Activated T-helper 2 cell treated with anti-CD3 and anti-CD28 coated beads, Interferon-gamma antibody, Interleukin-2, Interleukin-4, amounts not matched to agents 10 μg/mL and 5 μg/mL and 100 μg/mL, durations not matched to agents 14 hours and 24 hours and 36 hours (primary cell): ENCODE measurements at regions not wholly inside any gene's neighbourhood (a gene's known extent, or its start where the extent isn't known, plus 50 kb on each side); places are given as distances from the start of the nearest gene placed in this dataset.

Experiments used
- DNase-seq: peaks from one replicate; pipeline ENCODE4 v3.0.0; 2021; ENCODE audit warnings: low spot score
- H3K27ac Mint-ChIP-seq: one replicate; pipeline ENCODE4 v1.8.0; 2021; ENCODE audit warnings: mixed read lengths
- H3K27me3 Mint-ChIP-seq: one replicate; pipeline ENCODE4 v1.8.0; 2021; ENCODE audit warnings: low read depth, mixed read lengths
- H3K36me3 Mint-ChIP-seq: one replicate; pipeline ENCODE4 v1.8.0; 2021; ENCODE audit warnings: low read depth, mixed read lengths
- H3K4me1 Mint-ChIP-seq: one replicate; pipeline ENCODE4 v1.8.0; 2021; ENCODE audit warnings: low read depth, mixed read lengths
- H3K4me3 Mint-ChIP-seq: one replicate; pipeline ENCODE4 v1.8.0; 2021; ENCODE audit warnings: low read depth, mild to moderate bottlenecking, moderate library complexity, mixed read lengths
- H3K9me3 Mint-ChIP-seq: one replicate; pipeline ENCODE4 v1.8.0; 2021; ENCODE audit warnings: mixed read lengths
- intact Hi-C: fragments of 100-400 bp; cut with micrococcal nuclease; formaldehyde crosslinking; loops from one replicate; pipeline ENCODE4 v1.15.1; 2023

DNA sequence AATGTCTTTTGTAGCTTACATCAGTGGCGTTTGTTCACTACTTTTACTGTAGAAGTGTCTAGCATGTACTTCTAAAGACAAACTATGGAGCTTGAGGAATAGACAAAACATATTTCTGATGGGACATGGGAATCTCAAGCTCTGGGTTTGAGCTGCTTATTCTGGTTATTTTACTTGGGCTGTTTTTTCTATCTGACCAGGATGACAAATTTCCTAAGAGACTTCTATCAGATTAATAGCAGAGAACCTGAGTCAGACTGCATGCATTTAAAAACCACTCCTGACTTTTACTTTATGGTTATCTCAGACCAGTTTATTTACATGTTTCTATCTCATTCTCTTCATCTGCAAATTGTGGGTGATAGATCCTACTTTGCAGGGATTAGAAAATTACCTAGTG, 1282.3 kb upstream of the GJE1 start:
- intact Hi-C loops, result no loop called here
- H3K27me3 Mint-ChIP-seq, result no peaks in the 10 kb centered on the region
- no peaks in the 10 kb centered on the region for H3K36me3 Mint-ChIP-seq
- H3K4me1 Mint-ChIP-seq, result no peaks in the 10 kb centered on the region
- H3K4me3 Mint-ChIP-seq, result no peak overlapping the region
- no peak overlapping the region for H3K27ac Mint-ChIP-seq
- no peak for DNase-seq
- H3K9me3 Mint-ChIP-seq, result no peaks in the 10 kb centered on the region

DNA sequence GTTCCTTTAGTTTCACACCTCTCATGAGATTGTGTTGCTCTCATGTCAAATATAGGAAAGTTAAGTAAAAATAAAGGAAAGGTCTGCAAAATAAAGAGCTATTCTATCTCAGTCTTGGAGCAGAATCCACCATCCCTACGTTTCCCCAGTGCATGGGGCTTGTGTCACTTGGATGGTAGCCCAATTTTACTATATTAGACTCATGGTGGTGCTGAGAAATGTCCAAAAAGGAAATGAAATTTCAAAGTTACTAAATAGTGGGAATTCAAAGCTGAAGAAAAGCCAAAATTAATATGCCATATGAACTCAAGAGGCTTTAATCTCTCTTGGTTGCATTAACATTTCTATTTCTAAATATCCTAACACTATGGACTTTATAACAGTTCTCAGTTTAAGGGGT, 1283.3 kb upstream of the GJE1 start:
- H3K9me3 Mint-ChIP-seq, result no peaks in the 10 kb centered on the region
- no peak for DNase-seq
- H3K4me1 Mint-ChIP-seq, result no peaks in the 10 kb centered on the region
- no peak overlapping the region for H3K4me3 Mint-ChIP-seq
- intact Hi-C loops, result no loop called here
- H3K36me3 Mint-ChIP-seq, result no peaks in the 10 kb centered on the region
- H3K27ac Mint-ChIP-seq, result no peak overlapping the region
- H3K27me3 Mint-ChIP-seq, result no peaks in the 10 kb centered on the region

DNA sequence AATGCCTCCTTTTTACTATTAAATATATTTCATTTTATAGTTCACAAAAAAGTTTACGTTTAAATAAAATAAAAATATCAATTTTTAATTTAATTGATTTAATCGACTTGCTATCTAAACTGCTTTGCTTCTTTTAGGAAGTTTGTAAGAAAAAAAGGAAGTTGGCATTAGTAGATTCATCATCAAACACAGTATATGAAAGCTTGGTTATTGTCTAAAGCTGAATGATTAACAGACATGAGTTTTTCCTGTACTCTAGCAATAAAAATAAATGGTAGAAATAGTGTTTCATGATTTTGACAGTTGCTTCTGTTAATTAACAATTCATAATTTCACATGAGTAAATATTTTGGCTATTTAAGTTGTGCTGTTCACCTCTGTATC, 1285.5 kb upstream of the GJE1 start:
- Mint-ChIP-seq H3K27me3 (no peaks in the 10 kb centered on the region), H3K36me3 (no peaks in the 10 kb centered on the region), H3K4me1 (no peaks in the 10 kb centered on the region), H3K27ac (no peak overlapping the region), H3K4me3 (no peak overlapping the region), H3K9me3 (no peaks in the 10 kb centered on the region)
- intact Hi-C loops, result no loop called here
- DNase-seq, result no peak

DNA sequence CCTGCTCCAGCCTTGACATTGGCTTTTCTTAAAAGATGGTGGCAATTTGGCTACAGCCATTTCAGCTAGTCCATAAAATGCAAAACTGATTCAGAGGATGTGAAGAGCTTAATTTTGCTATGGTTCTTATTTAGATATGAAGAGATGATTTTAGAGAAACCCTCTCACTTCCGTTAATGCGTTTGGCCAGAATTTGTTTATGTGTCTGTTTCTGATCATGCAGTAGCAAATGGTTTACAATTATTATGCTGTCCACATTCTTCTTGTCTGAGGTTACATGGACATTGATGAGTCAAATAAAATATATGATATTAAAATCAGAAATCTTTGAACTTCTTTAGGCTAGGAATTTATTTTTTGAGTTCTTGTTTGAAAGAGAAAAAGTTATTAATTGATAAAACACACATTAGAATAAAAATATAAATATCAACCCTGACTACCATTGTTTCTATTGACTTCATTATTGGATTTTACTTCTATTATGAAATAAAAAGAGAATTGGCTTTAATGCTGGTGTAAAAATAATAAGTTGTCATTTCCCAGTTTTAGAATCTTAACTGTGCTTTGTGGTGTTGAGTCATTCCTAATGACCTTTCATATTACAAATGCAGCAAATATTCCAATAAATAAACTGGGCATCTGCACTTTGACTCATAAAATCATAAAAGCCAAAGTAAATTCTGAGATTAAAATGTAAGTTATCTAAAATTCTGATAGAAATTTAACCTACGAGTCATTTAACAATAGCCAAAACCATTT, 1286.0 kb upstream of the GJE1 start:
- intact Hi-C loops, result no loop called here

DNA sequence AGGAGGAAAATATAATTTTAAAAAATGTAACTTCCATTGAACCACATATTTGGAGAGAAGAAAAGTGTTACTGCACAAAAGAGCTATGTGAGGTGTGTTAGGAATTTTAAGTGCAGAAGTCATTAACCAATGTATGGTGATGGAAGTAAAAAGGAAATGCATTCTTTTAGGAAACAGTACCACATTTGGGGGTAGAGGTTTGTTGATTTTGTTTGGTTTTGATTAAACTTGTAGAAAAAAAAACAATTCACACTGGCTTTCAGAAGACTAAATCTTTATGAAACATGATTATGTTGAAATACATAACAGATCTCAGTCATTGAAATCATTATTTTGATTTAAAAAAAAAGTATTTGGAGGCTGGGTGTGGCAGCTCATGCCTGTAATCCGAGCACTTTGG, 1287.0 kb upstream of the GJE1 start:
- Mint-ChIP-seq H3K27ac (no peak overlapping the region), H3K27me3 (no peaks in the 10 kb centered on the region)
- intact Hi-C loops, result no loop called here

More for the DNA sequence above, 1286.0 kb upstream of the GJE1 start:
- H3K36me3 Mint-ChIP-seq, result no peaks in the 10 kb centered on the region
- H3K9me3 Mint-ChIP-seq, result no peaks in the 10 kb centered on the region
- H3K4me1 Mint-ChIP-seq, result no peaks in the 10 kb centered on the region
- H3K4me3 Mint-ChIP-seq, result no peak overlapping the region
- DNase-seq, result no peak
- no peak overlapping the region for H3K27ac Mint-ChIP-seq
- H3K27me3 Mint-ChIP-seq, result no peaks in the 10 kb centered on the region

DNA sequence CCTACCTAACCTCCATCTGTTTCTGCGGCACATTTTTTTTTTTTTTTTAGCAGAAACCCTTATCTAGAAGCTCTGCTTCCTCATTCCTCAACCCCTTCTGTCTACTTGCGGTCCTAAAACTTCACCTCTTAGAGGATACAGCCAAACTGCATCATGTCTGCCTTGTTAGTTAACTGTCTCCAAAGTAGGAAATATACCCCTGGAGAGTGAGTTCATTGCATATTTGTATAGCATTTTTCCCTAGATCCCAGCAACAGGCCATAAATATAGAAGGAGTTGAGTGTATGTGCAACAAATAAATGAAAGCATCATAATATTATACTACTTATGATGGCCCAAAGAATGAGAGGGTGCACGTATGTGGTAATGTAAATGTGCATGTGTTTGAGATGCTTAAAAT, 1288.6 kb upstream of the GJE1 start:
- intact Hi-C loops, result no loop called here
- Mint-ChIP-seq H3K36me3 (no peaks in the 10 kb centered on the region), H3K27ac (no peak overlapping the region), H3K4me3 (no peak overlapping the region), H3K4me1 (no peaks in the 10 kb centered on the region), H3K27me3 (no peaks in the 10 kb centered on the region), H3K9me3 (no peaks in the 10 kb centered on the region)
- DNase-seq, result no peak

More for the DNA sequence above, 1287.0 kb upstream of the GJE1 start:
- H3K4me3 Mint-ChIP-seq, result no peak overlapping the region
- no peaks in the 10 kb centered on the region for H3K36me3 Mint-ChIP-seq
- no peak for DNase-seq
- H3K4me1 Mint-ChIP-seq, result no peaks in the 10 kb centered on the region
- H3K9me3 Mint-ChIP-seq, result no peaks in the 10 kb centered on the region

DNA sequence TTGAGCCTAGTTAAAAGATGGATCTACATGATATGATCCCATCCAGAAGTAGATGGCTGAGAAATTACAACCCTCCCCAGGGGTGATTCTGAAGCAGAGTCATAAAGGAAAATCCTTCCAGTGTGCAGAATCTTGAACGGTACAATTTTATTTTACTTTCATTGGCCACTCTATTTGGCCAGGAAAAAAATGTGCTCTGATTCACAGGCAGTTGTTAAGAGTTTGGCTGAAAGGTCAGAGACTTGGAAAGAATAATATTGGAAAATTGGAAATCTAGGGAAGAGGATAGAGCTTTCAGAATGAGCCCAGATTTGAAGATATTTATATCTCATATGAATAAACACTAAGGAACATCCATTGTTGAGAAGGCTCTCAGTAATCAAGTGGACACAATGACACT, 1299.3 kb upstream of the GJE1 start:
- H3K27ac Mint-ChIP-seq, result no peak overlapping the region
- H3K36me3 Mint-ChIP-seq, result no peaks in the 10 kb centered on the region
- intact Hi-C loops, result no loop called here
- no peaks in the 10 kb centered on the region for H3K27me3 Mint-ChIP-seq
- no peak for DNase-seq
- no peaks in the 10 kb centered on the region for H3K9me3 Mint-ChIP-seq
- no peaks in the 10 kb centered on the region for H3K4me1 Mint-ChIP-seq
- H3K4me3 Mint-ChIP-seq, result no peak overlapping the region

DNA sequence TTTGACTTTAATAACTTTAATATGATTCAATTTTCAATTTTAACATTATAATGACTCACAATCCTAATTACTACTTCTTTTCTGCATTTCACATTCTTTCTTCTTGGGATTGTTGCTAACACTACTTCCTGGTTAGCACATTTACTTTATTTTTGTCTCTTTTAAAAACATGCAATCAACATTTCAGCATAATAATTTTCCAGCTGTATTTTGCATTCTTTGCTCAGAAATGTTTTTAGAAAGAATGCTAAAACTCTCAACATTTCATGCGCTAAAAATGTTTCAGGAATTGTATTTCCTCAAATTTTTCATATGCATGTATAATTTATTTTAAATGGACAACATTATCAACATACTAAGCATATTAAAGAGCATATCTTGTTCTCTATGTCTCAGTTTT, 1302.1 kb upstream of the GJE1 start:
- no peak overlapping the region for H3K4me3 Mint-ChIP-seq
- DNase-seq, result no peak
- no peaks in the 10 kb centered on the region for H3K27me3 Mint-ChIP-seq
- no peaks in the 10 kb centered on the region for H3K4me1 Mint-ChIP-seq
- no peaks in the 10 kb centered on the region for H3K36me3 Mint-ChIP-seq
- H3K27ac Mint-ChIP-seq, result no peak overlapping the region
- H3K9me3 Mint-ChIP-seq, result no peaks in the 10 kb centered on the region
- intact Hi-C loops, result no loop called here

DNA sequence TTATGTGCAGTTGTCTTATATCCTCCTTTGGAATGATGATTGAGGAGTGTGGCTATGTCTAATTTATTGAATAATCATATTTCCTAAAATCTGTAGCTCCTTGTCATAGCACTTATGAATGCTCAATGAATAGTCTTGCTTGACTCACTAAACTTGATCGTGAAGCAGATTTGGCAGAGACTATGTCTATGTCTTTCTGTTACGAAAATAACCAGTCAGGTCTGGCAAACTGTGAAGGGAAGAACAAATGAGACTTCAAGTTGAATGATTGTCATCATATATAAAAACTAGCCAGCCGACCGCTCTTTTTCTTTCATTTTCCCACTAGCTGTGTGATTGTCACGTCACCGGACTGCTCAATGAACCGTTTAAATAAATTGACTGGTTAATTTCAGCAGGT, 1303.9 kb upstream of the GJE1 start:
- Mint-ChIP-seq H3K9me3 (no peaks in the 10 kb centered on the region), H3K4me1 (no peaks in the 10 kb centered on the region), H3K4me3 (no peak overlapping the region), H3K27me3 (peaks cover under 1% of the 10 kb centered on the region), H3K36me3 (no peaks in the 10 kb centered on the region), H3K27ac (no peak overlapping the region)
- intact Hi-C loops, result no loop called here
- DNase-seq, result no peak

DNA sequence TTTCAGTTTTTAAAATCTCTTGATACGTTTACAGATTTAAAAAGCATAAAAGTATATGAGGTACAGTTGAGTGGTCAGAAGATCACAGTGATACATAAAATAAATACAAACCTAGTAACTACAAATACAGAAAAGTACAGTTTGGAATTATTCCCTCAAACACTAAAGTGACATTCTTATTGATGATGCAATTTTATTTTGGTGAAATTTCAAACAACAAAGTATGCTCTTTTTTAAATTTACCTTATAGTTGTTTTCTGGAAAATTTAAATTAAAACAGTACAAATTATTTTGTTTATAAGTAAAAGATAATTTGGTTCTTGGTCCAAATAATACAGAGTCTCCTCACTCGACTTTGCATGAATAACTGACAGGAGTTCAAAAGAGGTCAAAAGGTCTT, 1305.1 kb upstream of the GJE1 start:
- H3K9me3 Mint-ChIP-seq, result no peaks in the 10 kb centered on the region
- H3K27ac Mint-ChIP-seq, result no peak overlapping the region
- intact Hi-C loops, result no loop called here
- H3K36me3 Mint-ChIP-seq, result no peaks in the 10 kb centered on the region
- no peak for DNase-seq
- H3K4me1 Mint-ChIP-seq, result no peaks in the 10 kb centered on the region
- peaks cover 2% of the 10 kb centered on the region for H3K27me3 Mint-ChIP-seq
- no peak overlapping the region for H3K4me3 Mint-ChIP-seq

DNA sequence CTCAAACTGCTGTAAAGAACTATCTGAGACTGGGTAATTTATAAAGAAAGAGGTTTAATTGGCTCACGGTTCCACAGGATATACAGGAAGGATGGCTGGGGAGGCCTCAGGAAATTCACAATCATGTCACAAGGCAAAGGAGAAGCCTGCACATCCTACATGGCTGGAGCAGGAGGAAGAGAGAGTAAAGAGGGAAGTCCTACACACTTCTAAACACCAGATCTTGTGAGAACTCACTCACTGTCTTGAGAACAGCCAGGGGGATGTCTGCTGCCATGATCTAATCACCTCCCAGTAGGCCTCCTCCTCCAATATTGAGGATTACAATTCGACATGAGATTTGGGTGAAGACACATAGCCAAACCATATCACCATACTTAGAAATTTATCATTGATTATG, 1307.0 kb upstream of the GJE1 start:
- intact Hi-C loops, result no loop called here
- Mint-ChIP-seq H3K9me3 (no peaks in the 10 kb centered on the region), H3K27ac (no peak overlapping the region), H3K36me3 (no peaks in the 10 kb centered on the region), H3K4me3 (no peak overlapping the region), H3K4me1 (no peaks in the 10 kb centered on the region), H3K27me3 (peaks cover 4% of the 10 kb centered on the region)
- no peak for DNase-seq

DNA sequence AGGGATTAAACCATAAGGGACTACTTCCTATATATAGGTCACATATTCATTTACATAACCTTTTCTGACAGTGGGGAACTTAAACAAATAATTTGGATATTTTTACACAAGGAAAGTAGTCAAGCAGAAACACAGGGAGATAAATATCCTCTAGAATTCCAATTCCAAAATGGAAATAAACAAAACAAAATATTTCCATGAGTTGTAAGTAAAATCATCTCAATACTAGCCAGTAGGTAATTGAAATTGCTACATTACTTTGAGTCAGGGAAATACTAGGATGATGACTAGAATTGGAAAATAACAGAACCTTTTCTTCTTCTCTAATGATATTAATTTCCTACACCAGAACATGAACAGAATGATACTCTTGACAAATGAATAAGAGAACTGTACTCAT, 1308.1 kb upstream of the GJE1 start:
- no peaks in the 10 kb centered on the region for H3K4me1 Mint-ChIP-seq
- intact Hi-C loops, result no loop called here
- H3K27me3 Mint-ChIP-seq, result peaks cover 4% of the 10 kb centered on the region
- H3K36me3 Mint-ChIP-seq, result no peaks in the 10 kb centered on the region
- H3K9me3 Mint-ChIP-seq, result no peaks in the 10 kb centered on the region
- DNase-seq, result no peak
- no peak overlapping the region for H3K27ac Mint-ChIP-seq
- no peak overlapping the region for H3K4me3 Mint-ChIP-seq

DNA sequence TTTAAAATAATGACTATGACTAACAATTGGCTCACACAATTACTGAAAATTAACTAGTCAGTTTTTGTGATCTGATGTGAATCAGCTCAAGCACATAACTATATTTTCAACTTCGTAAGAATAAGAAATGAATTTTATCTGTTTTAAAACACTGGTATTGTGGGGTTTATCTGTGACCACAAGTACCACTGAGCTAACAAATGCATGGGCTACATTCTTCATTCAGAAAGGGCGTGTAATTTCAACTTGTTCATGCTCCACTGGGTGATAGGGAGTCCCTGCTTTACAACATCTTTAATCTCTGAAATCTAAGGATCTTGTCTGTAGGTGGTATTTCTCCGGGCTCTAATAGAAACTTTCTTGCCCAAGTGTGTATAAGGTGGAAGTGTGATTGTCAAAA, 1311.5 kb upstream of the GJE1 start:
- DNase-seq, result no peak
- no peaks in the 10 kb centered on the region for H3K36me3 Mint-ChIP-seq
- intact Hi-C loops, result no loop called here
- no peaks in the 10 kb centered on the region for H3K4me1 Mint-ChIP-seq
- peaks cover 4% of the 10 kb centered on the region for H3K27me3 Mint-ChIP-seq
- H3K4me3 Mint-ChIP-seq, result no peak overlapping the region
- H3K9me3 Mint-ChIP-seq, result no peaks in the 10 kb centered on the region
- no peak overlapping the region for H3K27ac Mint-ChIP-seq

DNA sequence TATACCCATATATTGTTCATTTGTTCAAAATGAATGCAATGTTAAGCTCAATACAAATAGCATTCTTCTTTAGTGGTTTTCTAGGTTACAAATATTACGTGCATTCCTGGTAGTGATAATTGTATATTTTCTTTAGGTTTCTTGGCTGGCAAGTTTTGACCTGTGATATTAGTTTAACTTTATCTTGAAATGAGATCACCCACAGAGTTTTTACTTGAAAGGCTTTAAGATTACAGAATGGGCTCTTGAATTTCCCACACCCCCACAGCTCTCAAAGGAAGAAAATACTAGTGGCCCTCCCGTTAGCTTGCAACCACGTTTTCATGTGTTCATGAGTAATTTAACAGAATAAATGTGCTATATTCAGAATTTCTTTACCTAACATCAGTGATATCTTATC, 1315.5 kb upstream of the GJE1 start:
- DNase-seq, result no peak
- Mint-ChIP-seq H3K9me3 (no peaks in the 10 kb centered on the region), H3K27ac (no peak overlapping the region), H3K4me3 (no peak overlapping the region), H3K36me3 (no peaks in the 10 kb centered on the region), H3K4me1 (no peaks in the 10 kb centered on the region), H3K27me3 (peaks cover 6% of the 10 kb centered on the region)
- intact Hi-C loops, result no loop called here
